ENCODE measurements at regions not wholly inside any gene's neighbourhood (a gene's known extent, or its start where the extent isn't known, plus 50 kb on each side); places are given as distances from the start of the nearest gene placed in this dataset.
"Not testable (repeated sequence)": the region's sequence is repeated elsewhere in the genome, so short reads cannot be mapped to it uniquely, and the experiment has no call there.

DNA sequence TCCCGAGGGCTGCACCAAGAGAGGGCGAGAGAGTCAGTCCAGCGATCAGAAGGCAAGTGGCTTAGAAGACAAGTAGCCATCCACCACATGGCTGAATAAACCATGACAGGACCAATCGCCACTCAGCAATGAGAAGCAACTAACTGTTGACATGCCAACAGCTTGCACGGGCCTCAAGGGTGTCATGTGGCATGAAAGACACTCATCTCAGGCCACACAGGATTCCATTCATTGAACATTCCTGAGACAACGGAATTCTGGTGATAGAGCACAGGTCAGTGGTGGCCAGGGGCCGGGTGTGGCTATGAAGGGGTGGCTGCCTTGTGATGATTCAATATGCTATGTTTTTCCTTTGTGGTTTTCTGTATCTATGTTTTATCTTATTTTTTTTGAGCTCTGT, 110.6 kb upstream of the CCZ1B start:
- not testable (repeated sequence) for TF ChIP-seq EP300 (IDR thresholded peaks at IDR 0.05; ENCODE audit: borderline replicate concordance in 1 of 2, low read depth in 2 of 2, low read length in 2 of 2); FOSL1 (IDR thresholded peaks at IDR 0.05; ENCODE audit: insufficient read depth, low read depth, low read length); JUND (IDR thresholded peaks at IDR 0.05; ENCODE audit: low read length); RAD21 (IDR thresholded peaks at IDR 0.05 in 1 of 2, conservative IDR thresholded peaks at IDR 0.05 in 1 of 2; ENCODE audit: low read depth in 2 of 2, low read length in 2 of 2); GABPA (IDR thresholded peaks at IDR 0.05; ENCODE audit: borderline replicate concordance, insufficient read depth, low read length); POLR2A (IDR thresholded peaks at IDR 0.05; ENCODE audit: control extremely low read depth in 1 of 2, low read depth in 2 of 2, low read length in 2 of 2); CEBPB (IDR thresholded peaks at IDR 0.05; ENCODE audit: low read depth, low read length); SP1 (IDR thresholded peaks at IDR 0.05; ENCODE audit: low read depth, low read length); TBP (IDR thresholded peaks at IDR 0.05; ENCODE audit: low read depth, low read length); PHF8 (conservative IDR thresholded peaks at IDR 0.05; ENCODE audit: low read depth, low read length)
- TF ChIP-seq, protein P1, sequence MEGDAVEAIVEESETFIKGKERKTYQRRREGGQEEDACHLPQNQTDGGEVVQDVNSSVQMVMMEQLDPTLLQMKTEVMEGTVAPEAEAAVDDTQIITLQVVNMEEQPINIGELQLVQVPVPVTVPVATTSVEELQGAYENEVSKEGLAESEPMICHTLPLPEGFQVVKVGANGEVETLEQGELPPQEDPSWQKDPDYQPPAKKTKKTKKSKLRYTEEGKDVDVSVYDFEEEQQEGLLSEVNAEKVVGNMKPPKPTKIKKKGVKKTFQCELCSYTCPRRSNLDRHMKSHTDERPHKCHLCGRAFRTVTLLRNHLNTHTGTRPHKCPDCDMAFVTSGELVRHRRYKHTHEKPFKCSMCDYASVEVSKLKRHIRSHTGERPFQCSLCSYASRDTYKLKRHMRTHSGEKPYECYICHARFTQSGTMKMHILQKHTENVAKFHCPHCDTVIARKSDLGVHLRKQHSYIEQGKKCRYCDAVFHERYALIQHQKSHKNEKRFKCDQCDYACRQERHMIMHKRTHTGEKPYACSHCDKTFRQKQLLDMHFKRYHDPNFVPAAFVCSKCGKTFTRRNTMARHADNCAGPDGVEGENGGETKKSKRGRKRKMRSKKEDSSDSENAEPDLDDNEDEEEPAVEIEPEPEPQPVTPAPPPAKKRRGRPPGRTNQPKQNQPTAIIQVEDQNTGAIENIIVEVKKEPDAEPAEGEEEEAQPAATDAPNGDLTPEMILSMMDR (IDR thresholded peaks at IDR 0.05; ENCODE audit: control extremely low read depth in 1 of 3, insufficient read depth in 1 of 3, low read depth in 1 of 3, low read length in 3 of 3), result not testable (repeated sequence)
